ENCODE measurements at regions not wholly inside any gene's neighbourhood (a gene's known extent, or its start where the extent isn't known, plus 50 kb on each side); places are given as distances from the start of the nearest gene placed in this dataset.

DNA sequence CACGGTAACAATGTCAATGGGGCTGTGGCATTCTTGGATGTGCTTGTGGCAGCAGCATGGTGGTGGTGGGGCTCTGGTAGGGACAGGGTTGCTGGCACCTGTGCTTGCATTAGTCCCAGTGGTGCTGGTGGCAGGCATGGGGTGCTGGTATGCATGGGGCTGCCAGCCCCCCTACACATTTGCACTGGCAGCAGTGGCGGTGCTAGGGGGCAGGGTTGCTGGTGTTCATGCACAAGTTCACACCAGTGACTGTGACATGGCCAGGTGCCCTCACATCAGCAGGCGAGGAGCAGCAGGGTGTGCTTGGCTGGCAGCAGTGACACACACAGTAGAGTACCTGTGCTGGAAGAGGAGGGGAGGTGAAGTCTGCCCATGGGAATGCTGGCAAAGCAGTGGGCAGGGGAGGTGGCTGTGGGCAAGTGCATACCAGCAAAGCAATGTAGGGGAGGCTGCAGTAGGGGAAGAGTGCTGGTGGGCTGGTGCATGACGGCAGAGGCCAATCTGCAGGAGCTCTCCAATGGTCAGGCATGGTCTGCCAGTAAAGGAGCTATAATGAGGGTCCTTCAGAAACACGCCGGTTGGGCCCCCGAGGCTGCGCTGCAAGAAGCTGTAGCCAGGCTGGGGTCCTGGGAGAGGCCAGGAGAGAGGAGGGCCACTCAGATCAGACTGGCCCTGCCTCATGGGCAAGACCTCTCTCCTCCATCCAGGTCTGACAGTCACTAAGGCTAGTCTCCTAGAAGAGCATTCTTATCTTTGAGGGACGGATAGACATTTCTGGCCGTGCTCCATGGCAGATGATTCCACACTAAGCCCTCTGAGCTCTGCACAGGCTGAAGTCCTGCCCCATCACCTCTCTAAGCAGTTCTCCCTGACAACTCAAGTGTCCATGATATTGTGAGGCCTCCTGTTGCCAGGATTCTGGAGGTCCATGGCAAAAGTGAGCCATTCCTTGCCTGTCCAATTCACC is 406.4 kb downstream of the SEMA3D start:
- no peak for TF ChIP-seq CTCF (IDR thresholded peaks at IDR 0.05 in 2 of 3, conservative IDR thresholded peaks at IDR 0.05 in 1 of 3; ENCODE audit: borderline replicate concordance in 1 of 3, insufficient read depth in 1 of 3, low read depth in 2 of 3, low read length in 2 of 3)
- no peak for TF ChIP-seq POLR2AphosphoS5 (IDR thresholded peaks at IDR 0.05; ENCODE audit: low read depth, low read length)

Data from HCT116 (cell line).